T-helper 2 cell treated with Interferon-gamma antibody and Interleukin-4, amounts not matched to agents 5 μg/mL and 100 μg/mL, for 36 hours (primary cell): ENCODE measurements at regions not wholly inside any gene's neighbourhood (a gene's known extent, or its start where the extent isn't known, plus 50 kb on each side); places are given as distances from the start of the nearest gene placed in this dataset.
A peak's percentile ranks its signal among the peaks of the same experiment; 100 is the strongest.

Experiments used
- DNase-seq: peaks from one replicate; pipeline ENCODE4 v3.0.0; 2021; ENCODE audit warnings: low spot score
- H3K27ac Mint-ChIP-seq: one replicate; pipeline ENCODE4 v1.8.0; 2021; ENCODE audit warnings: mild to moderate bottlenecking, mixed read lengths
- H3K27me3 Mint-ChIP-seq: one replicate; pipeline ENCODE4 v1.8.0; 2021; ENCODE audit warnings: low read depth, mixed read lengths
- H3K36me3 Mint-ChIP-seq: one replicate; pipeline ENCODE4 v1.8.0; 2021; ENCODE audit warnings: low read depth, mixed read lengths
- H3K4me1 Mint-ChIP-seq: one replicate; pipeline ENCODE4 v1.8.0; 2021; ENCODE audit warnings: low read depth, mixed read lengths
- H3K4me3 Mint-ChIP-seq: one replicate; pipeline ENCODE4 v1.8.0; 2022; ENCODE audit warnings: mild to moderate bottlenecking, moderate library complexity, mixed read lengths
- H3K9me3 Mint-ChIP-seq: one replicate; pipeline ENCODE4 v1.8.0; 2021; ENCODE audit warnings: mixed read lengths

- Mint-ChIP-seq H3K9me3 (peaks cover 12% of the 10 kb centered on the region), H3K27me3 (peaks cover 26% of the 10 kb centered on the region), H3K27ac (no peak overlapping the region), H3K4me3 (no peak overlapping the region), H3K4me1 (peaks cover 7% of the 10 kb centered on the region), H3K36me3 (peaks cover 1% of the 10 kb centered on the region)
- DNase-seq = no peak
Observed at GRCh38 chr20:4095639-4096038, 53.0 kb upstream of the SMOX start.

DNA sequence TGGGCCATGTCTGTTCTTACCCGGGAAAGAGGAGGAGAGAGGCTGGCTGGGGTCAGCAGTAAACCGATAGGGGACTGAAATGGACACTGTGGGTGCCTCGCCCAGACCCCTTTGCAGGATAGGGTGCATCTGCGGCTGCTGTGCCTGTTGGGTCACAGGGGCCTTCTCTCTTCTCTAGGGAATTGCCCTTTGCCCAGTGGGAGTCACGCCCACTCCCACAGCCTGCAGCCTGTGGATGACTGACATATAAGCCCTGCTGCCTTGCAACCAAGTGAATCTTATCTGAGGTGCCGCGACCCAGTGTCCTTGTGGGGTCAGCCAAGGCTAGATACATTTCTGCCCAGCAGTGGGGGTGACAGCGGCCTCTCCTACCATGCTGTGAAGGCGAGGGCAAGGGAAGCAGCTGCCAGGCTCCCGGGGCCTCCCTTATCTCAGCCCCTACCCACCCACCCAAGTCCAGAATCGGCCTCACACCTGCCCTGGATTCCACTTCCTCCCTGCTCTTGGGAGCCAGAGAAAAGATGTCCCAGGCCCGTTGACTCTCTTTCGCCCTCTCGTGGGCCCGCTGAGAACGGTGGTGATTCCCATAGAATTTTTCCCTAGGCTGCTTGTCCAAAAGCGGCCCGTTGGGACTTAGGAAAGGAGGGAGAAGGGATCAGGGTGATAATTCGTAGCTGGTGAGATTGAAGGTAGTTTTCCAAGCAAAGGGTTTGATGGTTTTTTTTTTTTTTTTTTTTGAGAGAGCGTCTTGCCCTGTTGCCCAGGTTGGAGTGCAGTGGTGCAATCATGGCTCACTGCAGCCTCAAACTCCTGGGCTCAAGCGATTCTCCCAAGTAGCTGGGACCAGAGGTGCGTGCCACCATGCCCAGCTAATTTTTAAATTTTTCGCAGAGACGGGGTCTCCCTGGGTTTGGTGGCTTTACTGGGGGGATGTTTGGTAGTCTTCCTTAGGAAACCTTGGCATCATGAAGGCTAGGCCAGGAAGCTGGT lies 56.8 kb upstream of the SMOX start:
- DNase-seq = peak; percentile 8
- Mint-ChIP-seq H3K4me1 (peaks cover 7% of the 10 kb centered on the region), H3K9me3 (peaks cover 12% of the 10 kb centered on the region), H3K36me3 (peaks cover 1% of the 10 kb centered on the region), H3K27ac (no peak overlapping the region), H3K4me3 (no peak overlapping the region), H3K27me3 (peaks cover 15% of the 10 kb centered on the region)

- DNase-seq = no peak
Observed at GRCh38 chr20:4090756-4091489, 57.7 kb upstream of the SMOX start.

DNA sequence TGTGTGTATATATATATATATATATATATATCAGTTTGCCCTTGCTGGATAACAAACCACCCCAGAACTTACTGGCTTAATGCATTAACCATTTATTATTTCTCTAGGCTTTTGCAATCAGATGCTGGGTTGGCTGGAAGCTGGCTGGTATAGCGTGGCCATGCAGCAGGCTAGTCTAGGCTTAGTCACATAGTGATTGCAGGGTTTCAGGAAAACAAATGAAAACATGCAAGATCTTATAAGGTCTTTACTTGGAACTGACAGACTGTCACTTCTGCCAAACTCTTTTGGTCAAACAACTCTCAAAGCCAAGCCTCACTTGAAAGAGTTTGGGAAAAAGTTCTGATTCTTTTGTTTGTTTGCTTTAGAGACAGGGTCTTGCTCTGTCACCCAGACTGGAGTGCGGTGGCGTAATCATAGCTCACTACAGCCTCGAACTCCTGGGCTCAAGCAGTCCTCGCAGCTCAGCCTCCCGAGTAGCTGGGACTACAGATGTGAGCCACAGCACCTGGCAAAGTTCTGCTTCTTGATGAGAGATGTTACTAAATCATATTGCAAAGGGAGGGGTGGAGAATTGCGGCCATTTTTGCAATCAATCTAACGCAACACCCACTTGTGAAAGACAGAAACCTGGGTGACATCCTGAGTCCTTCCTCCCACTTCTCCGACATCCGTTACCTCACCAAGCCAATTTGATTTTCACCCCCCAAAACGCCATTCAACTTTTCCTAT lies 58.7 kb upstream of the SMOX start:
- Mint-ChIP-seq H3K27me3 (peaks cover 7% of the 10 kb centered on the region), H3K4me3 (no peak overlapping the region), H3K27ac (no peak overlapping the region), H3K4me1 (peaks cover 15% of the 10 kb centered on the region), H3K36me3 (no peaks in the 10 kb centered on the region), H3K9me3 (peaks cover 4% of the 10 kb centered on the region)
- DNase-seq = no peak

More at GRCh38 chr20:4090756-4091489, 57.7 kb upstream of the SMOX start:
- Mint-ChIP-seq H3K4me3 (no peak overlapping the region), H3K27ac (no peak overlapping the region), H3K4me1 (peaks cover 7% of the 10 kb centered on the region), H3K36me3 (peaks cover 1% of the 10 kb centered on the region), H3K9me3 (peaks cover 12% of the 10 kb centered on the region), H3K27me3 (peaks cover 15% of the 10 kb centered on the region)

DNA sequence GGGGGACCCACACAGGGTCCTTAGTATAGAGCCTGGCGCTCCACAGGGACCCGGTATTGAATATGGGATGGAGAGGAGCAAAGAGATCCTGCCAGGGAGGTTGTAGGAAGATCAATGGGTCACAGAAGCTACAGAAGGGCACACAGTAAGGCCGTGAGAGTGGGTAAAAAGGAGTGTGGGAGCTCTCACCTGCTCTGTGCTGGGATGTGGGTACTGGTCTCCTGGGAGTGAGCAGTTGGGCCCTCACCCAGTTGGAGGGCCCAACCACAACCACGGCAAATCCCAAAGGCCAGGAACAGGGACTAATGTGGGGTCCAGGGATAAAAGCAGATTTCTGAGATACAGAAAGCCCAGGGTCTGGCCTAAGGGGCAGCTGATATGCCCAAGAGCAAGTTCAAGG lies 59.9 kb upstream of the SMOX start:
- DNase-seq = no peak

DNA sequence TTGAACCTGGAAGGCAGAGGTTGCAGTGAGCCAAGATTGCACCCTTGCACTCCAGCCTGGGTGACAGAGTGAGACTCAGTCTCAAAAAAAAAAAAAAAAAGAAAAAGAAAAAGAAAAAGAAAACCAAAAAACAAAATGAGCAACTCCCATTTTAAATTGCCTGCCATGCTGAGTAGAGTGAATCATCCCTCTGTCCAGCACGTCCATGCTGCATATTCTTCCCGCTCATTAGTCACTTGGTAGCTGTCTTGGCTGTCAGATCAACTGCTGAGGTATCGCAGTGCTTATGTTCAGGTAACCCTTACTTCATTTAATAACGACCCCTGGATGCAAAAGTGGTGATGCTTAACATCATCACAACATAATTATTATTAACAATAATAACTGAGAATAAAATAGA lies 60.7 kb upstream of the SMOX start:
- Mint-ChIP-seq H3K27me3 (no peaks in the 10 kb centered on the region), H3K27ac (no peak overlapping the region), H3K36me3 (no peaks in the 10 kb centered on the region), H3K9me3 (no peaks in the 10 kb centered on the region), H3K4me1 (peaks cover 31% of the 10 kb centered on the region), H3K4me3 (no peak overlapping the region)
- DNase-seq = no peak

More for the DNA sequence above, 59.9 kb upstream of the SMOX start:
- peaks cover 2% of the 10 kb centered on the region for H3K27me3 Mint-ChIP-seq
- no peaks in the 10 kb centered on the region for H3K36me3 Mint-ChIP-seq
- no peaks in the 10 kb centered on the region for H3K9me3 Mint-ChIP-seq
- no peak overlapping the region for H3K27ac Mint-ChIP-seq
- no peak overlapping the region for H3K4me3 Mint-ChIP-seq
- H3K4me1 Mint-ChIP-seq = peaks cover 26% of the 10 kb centered on the region

GRCh38 chr20:4086771-4087687 lies 61.6 kb upstream of the SMOX start:
- no peak overlapping the region for H3K4me3 Mint-ChIP-seq
- peaks cover 37% of the 10 kb centered on the region for H3K4me1 Mint-ChIP-seq
- peaks cover 4% of the 10 kb centered on the region for H3K9me3 Mint-ChIP-seq
- no peak overlapping the region for H3K27ac Mint-ChIP-seq
- peaks cover 3% of the 10 kb centered on the region for H3K36me3 Mint-ChIP-seq
- no peaks in the 10 kb centered on the region for H3K27me3 Mint-ChIP-seq
- DNase-seq = no peak

GRCh38 chr20:4084721-4085120 lies 63.9 kb upstream of the SMOX start:
- peaks cover 8% of the 10 kb centered on the region for H3K36me3 Mint-ChIP-seq
- DNase-seq = no peak
- peak overlapping the region; percentile 79 for H3K27ac Mint-ChIP-seq
- no peaks in the 10 kb centered on the region for H3K27me3 Mint-ChIP-seq
- peaks cover 9% of the 10 kb centered on the region for H3K9me3 Mint-ChIP-seq
- H3K4me3 Mint-ChIP-seq = peak overlapping the region; percentile 60
- H3K4me1 Mint-ChIP-seq = peaks cover 40% of the 10 kb centered on the region

DNA sequence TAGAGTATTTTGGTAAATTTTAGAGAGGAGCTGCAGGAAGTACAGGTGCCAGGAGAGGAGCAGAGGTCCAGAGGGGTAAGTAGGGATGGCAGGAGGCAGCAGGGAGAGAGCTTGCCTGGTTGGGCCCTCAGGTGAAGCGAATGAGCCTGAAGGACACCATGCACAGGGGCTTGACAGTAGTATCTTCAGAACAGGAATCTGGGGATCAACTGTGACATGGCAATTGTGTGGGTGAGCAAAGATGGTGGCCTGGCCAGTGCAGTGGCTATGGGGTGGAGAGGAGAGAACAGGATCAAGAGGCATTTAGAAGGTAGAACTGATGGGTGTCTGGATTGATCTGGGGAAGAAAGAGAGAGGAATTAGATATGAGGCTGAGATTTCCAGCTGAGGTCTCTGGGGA lies 64.5 kb upstream of the SMOX start:
- peaks cover 9% of the 10 kb centered on the region for H3K9me3 Mint-ChIP-seq
- H3K36me3 Mint-ChIP-seq = peaks cover 8% of the 10 kb centered on the region
- H3K4me3 Mint-ChIP-seq = peak overlapping the region; percentile 50

GRCh38 chr20:4083098-4083865 lies 65.3 kb upstream of the SMOX start:
- no peak for DNase-seq
- peaks cover 8% of the 10 kb centered on the region for H3K36me3 Mint-ChIP-seq
- H3K9me3 Mint-ChIP-seq = peaks cover 9% of the 10 kb centered on the region
- no peaks in the 10 kb centered on the region for H3K27me3 Mint-ChIP-seq
- H3K27ac Mint-ChIP-seq = peak overlapping the region; percentile 96
- peaks cover 49% of the 10 kb centered on the region for H3K4me1 Mint-ChIP-seq
- H3K4me3 Mint-ChIP-seq = peak overlapping the region; percentile 50

More for the DNA sequence above, 64.5 kb upstream of the SMOX start:
- Mint-ChIP-seq H3K27ac (peak overlapping the region; percentile 80), H3K27me3 (no peaks in the 10 kb centered on the region), H3K4me1 (peaks cover 43% of the 10 kb centered on the region)
- no peak for DNase-seq

- H3K27me3 Mint-ChIP-seq = no peaks in the 10 kb centered on the region
- peaks cover 9% of the 10 kb centered on the region for H3K9me3 Mint-ChIP-seq
- H3K4me1 Mint-ChIP-seq = peaks cover 55% of the 10 kb centered on the region
- peak; percentile 67 for DNase-seq
- H3K36me3 Mint-ChIP-seq = peaks cover 8% of the 10 kb centered on the region
- peak overlapping the region; percentile 96 for H3K27ac Mint-ChIP-seq
- H3K4me3 Mint-ChIP-seq = peak overlapping the region; percentile 69
Observed at GRCh38 chr20:4082406-4083097, 66.1 kb upstream of the SMOX start.

- H3K27ac Mint-ChIP-seq = peak overlapping the region; percentile 96
- peak overlapping the region; percentile 38 for H3K4me3 Mint-ChIP-seq
- H3K4me1 Mint-ChIP-seq = peaks cover 59% of the 10 kb centered on the region
- no peak for DNase-seq
- H3K27me3 Mint-ChIP-seq = no peaks in the 10 kb centered on the region
- H3K9me3 Mint-ChIP-seq = peaks cover 9% of the 10 kb centered on the region
- peaks cover 8% of the 10 kb centered on the region for H3K36me3 Mint-ChIP-seq
Observed at GRCh38 chr20:4081421-4081820, 66.1 kb upstream of the RNF24 start.
